ENCODE measurements at regions not wholly inside any gene's neighbourhood (a gene's known extent, or its start where the extent isn't known, plus 50 kb on each side); places are given as distances from the start of the nearest gene placed in this dataset.

DNA sequence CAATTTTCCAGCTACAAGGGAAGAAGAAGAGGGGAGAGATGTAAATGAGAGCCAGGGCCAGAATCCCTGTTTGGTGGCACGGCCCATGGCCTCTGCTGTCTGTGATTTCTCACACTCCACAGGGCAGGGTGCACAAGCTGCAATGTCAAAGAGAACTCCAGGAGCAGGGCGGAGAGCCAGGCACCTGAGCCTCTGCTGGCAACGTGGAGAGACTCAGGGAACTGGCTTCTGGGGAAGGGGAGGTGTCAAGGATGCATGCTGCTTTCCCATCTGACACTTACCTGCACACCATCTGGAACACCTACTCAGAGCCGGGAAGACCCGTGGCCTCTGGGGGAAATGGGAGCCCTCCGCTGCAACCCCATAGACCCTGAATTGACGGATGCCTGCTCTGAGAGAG lies 507.5 kb upstream of the NR2F2 start:
- no peak for DNase-seq

DNA sequence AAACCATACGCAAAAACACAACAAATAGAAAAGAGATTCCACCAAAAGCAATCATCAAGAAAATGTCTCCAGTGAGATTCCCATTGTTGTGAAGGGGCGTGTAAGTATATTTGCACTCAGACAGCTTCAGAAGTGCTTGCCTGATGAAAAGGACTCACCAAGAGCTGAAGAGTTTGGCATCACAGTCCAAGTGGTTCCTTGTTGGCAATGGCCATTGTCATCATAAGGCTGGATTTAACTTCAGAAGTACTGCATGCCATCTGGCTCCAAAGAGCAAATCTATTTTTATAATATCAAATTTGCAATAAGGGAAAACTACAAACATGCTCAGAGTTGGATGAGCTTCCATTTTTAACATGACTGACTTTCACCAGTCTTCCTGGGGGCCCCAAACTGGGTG lies 505.3 kb upstream of the NR2F2 start:
- no peak for DNase-seq

DNA sequence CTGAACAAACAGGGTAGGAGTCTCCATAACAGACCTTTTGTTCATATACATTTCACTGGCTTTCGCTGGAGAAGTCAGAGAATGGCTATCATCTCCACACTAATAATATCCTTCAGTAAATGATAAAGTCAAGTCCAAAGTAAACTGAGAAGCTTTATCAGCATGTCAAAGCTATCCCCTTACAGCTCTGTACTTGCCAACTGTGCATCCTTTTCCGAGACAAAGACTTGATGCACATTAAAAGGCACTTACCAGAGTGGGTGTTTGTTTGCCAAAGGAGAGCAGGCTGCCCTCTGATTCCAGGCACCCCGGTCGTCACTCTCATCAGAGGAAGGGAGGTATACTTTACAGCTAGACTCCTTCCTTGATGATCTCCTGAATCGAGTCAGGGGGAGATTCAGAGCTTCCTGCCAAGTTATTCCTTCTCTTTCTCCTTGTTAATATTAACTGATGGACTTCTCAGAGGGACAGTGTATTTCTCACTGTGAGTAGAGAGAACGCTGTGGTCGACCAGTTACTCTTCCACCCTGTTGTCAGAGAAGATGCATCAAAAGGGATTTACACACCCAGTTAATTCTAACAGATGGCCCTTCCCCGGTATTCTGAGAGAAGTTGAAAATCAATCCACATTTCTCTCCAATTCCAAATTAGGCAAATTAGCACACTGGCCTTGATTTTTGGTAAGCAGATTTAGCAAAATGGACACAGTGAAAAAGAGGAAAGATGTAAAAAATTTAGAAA lies 504.7 kb upstream of the NR2F2 start:
- no peak for DNase-seq

DNA sequence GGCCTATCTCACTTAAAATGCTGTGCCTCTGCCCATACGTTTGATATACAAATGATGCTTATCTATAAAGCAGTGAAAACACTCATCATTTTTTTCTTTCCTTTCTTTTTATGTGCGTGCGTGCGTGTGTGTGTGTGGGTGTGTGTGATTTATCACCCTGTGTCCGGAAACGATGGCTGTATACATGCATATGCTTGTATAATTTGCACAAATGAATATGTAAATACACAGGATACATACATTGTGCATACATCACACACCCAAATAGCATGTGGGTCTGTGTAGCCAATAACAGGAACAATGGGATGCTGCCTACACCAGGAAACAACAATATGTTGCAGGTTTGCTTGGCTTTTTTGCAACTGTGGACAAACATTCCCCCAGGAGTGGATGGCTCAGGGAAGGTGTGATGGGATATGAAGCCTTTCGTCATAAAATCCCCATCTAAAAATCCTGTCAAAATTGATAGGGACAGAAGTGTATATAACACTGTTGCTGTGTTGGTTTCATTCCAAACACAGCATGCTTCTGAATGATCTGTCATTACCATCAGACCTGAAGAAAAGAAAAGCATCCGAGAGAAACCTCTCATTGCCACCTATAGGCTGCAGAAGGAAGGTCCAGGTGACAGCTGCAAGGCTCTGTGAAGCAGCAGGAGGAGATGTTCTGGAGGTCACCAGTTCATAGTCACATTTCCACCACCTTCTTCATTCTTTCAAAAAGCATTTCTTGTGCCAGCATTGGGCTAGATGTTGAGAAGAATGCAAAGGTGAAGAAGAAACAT lies 503.9 kb upstream of the NR2F2 start:
- DNase-seq = no peak

DNA sequence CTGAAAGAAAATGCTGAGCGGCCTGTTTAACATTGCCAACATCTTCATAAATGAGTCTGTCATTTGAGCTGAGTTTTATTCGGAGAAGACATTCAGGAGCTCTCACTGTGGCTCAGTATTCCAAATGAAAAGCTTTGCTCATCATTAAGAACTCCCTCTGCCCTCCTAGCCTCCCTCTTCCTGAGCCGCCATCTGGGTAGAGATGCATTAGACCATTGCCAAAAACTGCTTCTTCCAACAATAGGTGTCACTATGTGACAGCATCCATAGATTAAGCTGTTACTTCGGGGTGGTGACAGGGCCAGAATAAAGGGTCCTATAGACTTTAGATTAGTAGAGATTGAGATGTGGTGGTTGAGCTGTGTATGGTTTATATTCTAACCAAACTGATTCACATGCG lies 501.4 kb upstream of the NR2F2 start:
- no peak for DNase-seq

DNA sequence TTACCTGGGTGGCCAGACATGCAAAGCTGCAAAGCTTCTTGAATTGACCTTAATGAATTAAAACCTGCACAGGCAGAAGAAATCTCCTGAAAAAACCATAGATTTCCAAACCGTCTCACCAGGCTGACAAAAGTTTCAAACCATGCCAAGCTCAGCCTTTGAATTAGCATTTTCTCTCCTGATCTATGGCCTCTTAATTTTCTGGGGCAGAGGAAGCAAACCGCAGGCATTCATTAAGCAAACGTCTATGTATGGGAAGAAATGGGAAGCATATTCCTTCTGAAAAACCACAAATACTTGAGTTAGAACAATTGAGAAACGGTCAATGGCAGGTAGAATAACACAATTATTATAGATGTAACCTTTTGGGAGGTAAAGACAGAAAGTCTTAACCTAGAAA lies 500.2 kb upstream of the NR2F2 start:
- DNase-seq = no peak

DNA sequence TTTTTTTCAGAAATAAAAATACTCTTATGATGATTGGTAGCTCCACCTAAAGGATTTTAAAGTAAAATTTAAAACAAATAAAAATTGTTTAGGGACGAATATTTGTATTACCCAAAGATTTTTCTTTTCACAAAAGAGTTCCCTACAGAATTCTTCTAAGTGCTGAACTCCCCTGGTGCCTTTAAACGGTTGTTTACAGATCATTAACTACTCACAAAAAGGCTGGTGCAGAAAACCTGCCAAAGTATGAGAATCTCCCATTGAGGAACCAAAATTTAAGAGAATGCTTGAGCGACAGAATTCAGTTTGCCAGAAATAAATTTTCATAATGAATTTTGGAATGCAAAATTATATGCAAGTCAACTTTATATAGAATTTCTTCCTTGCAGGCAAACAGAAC lies 497.8 kb upstream of the NR2F2 start:
- DNase-seq = no peak

DNA sequence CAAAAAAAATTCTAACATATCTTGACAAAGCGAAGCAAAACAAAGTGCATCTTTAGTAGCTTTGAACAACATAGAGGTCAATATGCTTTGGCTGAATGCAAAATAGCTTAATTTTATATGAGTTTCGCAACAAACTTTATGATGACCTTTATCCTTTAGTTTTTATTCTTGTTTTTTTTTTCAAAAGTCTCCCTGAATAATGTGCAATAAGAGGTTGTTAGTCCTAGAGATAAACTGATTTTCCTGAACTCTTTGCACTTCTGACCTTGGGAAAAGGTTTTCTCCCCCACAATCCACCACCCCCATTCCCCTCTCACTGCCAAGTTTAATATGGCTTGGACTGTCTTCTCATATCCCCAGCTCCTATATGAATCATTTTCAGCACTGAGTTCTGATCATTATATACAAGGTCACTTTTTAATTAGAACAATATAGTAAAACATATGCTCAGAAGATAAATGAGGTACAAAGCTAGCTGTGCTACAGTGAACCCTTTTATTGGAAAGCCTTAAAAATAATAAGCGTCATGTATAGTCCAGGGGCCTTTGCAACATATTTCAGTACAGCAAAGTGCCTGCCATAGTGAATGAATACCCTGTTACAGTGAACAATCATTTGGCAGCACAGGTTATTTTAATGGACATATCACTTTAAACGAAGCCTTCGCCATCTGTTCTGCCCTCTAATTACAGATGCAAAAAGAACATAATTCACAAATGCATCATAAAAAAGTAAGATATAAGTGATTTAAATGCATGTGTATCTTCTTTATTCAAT lies 496.3 kb upstream of the NR2F2 start:
- no peak for DNase-seq

DNA sequence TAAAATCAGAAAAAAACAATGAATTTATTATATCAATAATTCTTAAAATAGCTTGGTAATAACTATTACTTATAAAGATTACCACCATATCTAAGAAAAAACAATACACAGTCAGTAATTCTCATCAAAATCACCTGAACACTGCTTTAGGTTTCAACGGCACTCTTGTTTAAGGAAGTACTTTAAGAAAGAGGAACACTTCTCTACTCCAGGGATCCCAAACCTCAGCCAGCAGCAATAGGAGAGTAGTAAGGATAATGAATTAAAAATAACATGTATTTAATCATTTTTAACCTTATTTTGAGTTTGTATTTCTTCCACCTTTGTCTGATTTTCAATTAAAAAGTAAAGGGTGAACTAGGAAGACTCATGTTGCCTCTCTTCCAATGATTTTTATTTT lies 494.0 kb upstream of the NR2F2 start:
- no peak for DNase-seq

DNA sequence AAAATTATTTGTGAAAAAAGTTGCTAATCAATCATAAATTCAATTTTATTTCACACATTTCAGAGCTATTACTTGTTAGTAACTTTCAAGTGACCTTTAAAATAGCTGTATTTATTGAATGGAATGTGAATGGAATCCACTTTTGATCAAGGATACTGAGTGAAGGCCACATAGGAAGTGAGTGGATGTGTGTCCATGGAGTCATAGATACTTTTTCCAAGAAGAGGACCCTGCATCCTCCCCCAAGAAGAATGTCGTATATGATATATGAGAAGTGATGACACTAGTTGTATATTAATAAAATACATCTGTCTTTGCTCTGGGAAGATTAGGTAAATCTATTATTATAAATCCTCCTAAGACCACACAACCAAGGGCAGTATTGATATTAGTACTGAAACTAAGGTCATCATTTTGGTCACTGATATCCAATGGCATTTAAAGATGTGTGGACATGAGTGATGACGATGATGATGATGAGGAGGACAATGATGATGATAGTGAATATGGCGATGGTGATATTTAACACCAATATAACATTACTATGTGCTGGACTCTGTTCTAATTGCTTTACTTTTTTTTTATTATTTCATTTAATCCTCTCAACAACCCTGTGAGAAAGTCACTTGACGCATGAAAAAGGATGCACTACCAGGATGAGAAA lies 493.0 kb upstream of the NR2F2 start:
- DNase-seq = no peak

DNA sequence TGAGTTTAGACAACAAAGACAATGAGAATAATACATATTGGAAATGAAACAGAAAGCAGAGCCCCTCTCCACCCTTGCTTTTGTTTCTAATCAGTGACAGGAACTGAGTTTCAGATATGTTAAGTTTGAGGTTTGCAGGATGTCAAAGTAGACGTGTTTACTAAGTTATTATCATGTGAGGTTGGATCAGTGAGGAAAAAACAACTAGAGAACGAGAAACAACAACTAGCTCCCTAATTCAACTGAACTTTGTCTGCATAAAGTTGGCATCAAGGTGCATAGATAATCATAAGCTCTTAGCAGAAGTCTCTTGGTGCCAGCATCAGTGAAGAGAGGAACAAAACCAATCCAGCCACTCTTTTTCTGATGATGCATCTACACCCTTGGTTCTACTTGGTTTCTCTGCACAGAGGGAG lies 491.1 kb upstream of the NR2F2 start:
- DNase-seq = no peak

DNA sequence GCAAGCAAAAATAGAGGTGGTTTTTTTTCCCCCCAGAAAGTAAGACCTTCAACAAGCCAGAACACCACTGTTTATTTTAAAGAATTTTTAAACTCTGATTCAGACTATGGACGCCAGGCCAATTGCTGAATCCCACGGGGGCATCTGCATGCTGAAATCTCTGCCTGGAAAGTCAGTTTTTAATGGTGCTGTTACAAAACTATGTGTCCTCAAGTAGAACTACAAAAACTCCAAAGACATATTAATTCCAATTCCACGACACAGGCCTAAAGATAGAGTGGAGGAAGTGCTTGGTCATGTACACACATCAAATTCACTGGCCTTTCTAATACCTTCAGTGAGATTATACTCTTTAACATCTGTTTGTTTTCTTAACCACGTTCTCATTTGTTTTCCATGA lies 490.5 kb upstream of the NR2F2 start:
- DNase-seq = peak; percentile 17

DNA sequence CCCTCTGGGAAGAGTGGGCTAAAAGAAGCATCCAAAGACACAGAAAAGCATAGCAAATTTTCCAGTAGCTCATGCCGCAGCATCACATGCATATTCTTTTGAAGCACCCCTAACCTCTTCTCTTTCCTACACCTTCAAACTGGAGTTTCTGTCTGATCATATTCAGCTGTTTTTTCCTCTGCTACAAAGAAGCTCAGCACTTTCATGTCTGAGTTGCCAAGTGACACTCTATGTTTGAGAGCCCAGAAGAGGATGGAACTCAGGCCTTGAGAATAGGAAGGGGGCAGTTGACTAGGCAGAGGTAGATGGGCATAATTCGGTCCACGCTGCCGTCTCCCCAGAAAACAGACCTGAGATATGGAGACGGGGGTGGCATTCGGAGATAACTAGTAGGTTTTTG lies 489.6 kb upstream of the NR2F2 start:
- no peak for DNase-seq

DNA sequence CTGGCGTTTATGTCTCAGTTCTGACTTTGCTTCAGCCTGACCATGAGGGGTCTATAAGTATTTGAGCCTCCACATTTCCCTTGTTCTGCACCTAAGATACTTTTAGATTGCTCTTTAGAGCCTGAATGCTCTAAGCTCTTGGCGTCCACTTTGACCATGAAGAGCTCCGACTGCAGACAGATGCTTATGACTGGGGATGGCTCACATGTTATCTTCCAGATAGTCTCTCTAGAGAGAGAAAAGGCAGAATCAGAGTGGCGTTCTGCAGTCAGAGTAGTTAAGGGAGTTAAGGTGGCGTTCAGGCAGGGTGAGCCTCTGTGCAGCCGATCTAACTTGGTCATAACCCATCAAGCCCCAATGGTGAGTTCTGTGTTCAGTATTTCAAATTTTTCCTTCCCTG lies 487.9 kb upstream of the NR2F2 start:
- no peak for DNase-seq

DNA sequence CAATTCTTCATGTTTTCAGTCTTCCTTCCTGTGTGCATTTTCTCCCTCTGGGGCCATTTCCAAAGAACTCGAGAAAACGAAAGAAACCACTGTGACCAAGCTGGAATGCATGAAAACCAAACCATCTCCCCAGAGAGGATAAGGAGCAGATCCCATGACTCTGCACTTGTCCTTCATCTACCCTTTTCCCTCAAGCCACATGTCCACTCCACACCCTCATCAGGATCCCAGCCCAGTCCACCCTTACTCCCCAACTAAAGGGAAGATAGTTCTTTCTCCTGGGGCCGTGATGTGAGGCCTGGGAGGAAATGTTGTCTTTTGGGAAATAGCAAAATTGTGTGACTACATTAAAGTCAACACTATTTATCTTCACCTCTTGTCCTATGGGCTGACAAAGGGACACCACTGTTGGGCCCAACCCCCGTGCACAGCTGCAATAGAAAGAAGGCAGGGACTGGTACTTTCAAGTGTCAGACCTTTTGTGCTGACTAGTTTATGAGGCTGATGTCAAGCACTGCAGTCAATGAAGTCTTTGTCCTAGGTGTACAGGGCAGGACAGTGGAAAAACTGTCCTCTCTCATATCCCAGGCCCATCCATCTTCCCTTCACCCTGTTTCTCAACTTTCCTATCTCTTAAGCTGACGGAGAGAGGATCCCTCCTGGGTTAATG lies 487.1 kb upstream of the NR2F2 start:
- DNase-seq = peak; percentile 18

DNA sequence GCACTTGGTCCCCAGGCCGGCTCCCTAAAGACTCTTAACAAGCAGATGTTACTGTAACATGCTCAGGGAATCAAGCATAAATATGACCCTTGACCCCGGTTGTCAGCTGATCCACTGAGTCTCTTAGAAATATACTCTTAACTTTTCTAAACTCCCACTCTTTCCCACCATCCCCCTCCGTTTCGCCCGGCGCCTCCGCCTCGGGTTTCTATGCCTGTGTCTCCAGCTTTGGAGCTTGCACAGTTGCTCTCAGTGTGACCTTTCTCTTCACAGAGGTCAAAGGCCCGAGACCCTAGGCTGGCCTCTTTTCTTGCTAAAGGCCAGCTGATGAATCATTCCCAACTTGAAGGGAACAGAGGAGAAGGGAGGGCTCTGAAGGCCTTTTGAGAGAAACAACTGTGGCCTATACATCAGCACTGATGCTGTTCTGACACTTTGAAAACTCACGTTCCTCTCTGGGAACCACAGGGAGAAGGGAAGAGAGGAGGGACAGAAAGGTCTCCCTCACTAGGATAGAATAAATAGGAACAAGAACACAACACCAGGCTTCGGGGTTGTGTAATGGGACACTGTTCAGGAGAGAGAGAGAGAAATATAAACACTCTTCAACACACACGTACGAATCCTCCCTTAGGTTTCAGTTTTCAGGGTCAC lies 484.5 kb upstream of the NR2F2 start:
- DNase-seq = no peak

DNA sequence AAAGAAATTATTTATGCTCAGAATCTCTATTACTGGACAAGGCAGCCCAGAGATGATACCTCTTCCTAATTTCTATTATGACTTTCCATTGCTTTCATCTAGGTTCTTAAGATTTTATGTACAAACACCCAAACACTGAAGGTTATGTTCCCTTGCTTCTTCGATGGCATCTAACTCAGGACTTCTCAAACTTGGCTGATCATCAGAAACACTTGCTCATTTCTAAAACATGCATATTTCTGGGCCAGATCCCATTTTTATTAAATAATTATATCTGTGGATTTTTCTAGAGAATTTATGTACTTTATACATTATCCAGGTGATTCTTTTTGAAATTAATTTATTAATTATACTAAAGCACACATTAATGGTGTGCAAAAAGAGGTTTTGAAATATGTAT lies 482.4 kb upstream of the NR2F2 start:
- no peak for DNase-seq

DNA sequence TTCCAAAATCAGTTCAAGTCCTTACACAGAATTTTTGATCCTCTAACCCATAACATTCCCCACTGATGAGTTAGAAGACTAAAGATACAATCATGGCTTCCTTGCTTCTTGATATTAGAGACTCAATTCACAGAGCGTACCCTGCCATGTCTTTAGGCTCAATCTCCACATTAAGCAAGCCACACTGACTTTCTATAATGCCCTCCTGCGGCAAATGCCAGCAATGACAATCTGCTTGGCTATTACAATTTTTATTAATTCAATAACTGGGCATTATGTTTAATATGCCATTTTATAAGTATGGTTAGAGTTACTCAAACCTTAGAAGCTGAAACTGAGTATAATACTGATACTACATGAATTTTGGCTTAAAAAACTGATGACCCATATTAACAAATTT lies 479.7 kb upstream of the NR2F2 start:
- no peak for DNase-seq

DNA sequence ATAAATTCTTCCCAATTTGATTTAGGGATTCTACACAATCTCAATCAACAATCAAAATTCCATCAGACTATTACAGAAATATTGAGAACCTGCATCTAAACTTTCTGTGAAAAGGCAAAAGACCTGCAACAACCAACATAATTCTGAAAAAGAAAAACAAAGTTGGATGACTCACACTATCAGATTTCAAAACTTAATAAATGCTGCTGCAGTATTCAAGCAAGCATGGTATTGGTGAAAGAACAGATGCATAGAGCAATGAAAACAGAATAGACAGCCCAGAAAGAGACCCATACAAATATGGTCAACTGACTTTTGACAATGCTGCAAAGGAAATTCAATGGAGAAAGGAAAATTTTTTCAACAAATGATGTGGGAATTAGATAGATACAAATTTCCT lies 477.1 kb upstream of the NR2F2 start:
- DNase-seq = no peak

DNA sequence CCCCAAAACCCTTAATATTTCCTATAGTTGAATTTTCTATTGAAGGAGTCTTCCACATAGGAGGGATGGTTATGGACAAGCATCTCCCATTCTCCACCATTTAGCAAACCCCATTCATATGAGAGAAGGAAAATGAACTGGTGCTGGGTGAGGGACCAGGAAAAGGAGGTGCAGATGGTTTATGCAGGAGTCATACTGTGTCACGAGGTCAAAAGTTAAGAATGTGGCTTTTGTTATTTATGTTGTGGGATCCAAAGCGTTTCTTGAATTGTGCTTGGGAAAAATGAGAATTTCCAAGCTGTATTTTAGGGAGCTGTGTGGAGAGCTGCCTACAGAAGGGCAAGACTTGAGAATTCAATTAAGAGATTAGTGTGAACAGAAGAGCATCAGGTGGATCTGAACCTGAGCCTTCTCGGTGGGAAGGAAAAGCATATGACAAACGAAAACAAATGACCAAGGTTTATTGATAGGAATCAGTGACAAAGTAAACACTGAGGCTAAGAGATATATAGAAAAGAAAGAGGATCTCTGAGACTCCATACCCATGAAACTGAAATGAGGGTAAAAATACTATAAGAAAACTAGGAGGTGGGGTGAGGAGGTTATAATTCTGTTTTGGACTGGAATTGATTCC lies 473.3 kb upstream of the NR2F2 start:
- DNase-seq = no peak

DNA sequence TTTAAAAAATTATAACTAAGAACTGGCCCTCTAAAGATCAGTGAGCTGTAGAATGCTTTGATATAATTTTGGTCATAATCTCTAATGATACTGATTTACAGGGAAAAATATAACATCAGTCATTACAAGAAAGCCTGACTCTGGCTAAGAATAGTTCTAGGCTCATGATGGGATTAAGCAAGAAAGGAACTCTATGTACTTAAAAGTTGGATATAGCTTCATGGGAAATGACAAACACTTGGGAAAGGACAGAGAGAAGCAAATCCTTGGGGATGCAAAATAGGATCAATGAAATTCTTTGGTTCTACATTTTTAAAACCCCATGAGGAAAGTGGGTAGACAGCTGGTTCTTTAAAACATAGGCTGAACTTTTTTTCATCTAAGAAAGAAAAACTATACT lies 472.7 kb upstream of the NR2F2 start:
- DNase-seq = no peak

DNA sequence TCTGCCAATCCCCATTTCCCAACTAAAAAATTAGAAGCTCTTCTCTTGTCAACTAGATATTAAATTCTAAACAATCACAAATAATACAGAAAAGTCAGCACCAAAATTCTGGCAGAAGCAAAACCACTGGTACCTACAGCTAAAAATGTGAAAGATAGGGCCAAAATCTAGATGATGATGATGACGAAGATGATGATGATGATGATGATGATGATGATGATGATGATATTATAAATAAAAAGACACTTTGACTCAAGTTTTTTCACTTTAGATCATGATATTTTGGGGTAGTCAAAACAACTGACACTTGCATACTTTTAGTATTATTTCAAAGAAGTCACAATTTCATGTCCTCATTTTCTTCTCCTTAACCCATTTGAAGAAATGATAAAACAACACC lies 470.1 kb upstream of the NR2F2 start:
- no peak for DNase-seq

All from amniotic stem cell (primary cell).